GM10248 (cell line): ENCODE measurements at regions not wholly inside any gene's neighbourhood (a gene's known extent, or its start where the extent isn't known, plus 50 kb on each side); places are given as distances from the start of the nearest gene placed in this dataset.

Source experiments
- CTCF ChIA-PET: fragments of 300-600 bp; sonication (Branson Sonifier 250); formaldehyde crosslinking; extraction: SDS; loops from one replicate; lab custom pipeline; 2021; ENCODE audit warnings: antibody characterized with exemption; lab: Yijun Ruan, JAX
- POLR2A ChIA-PET: fragments of 350-650 bp; sonication (Branson Sonifier 250); formaldehyde crosslinking; extraction: SDS; loops from one replicate; lab custom pipeline; 2020; ENCODE audit warnings: antibody characterized with exemption; lab: Yijun Ruan, JAX
- DNase-seq: peaks from one replicate; pipeline ENCODE4 v3.0.0; 2012; ENCODE audit errors: extremely low spot score
- CTCF ChIP-seq: IDR thresholded peaks from 2 replicates; pipeline ENCODE4 v1.5.1; 2012; ENCODE audit warnings: mild to moderate bottlenecking, low read depth; ENCODE audit errors: extremely low read depth, missing control alignments, control extremely low read depth

- POLR2A ChIA-PET = no interaction called here
- TF ChIP-seq CTCF = no peak
- no peak for DNase-seq
- CTCF ChIA-PET = interaction anchor here (1.2 kb wide), 1 partner anchor 854 kb away, joined by 3 read pairs; no protein-coding TSS in a partner anchor
Observed at GRCh38 chr3:152756807-152757206, 78.1 kb upstream of the P2RY1 start.

GRCh38 chr3:152760024-152760563 is 74.8 kb upstream of the P2RY1 start:
- CTCF ChIA-PET = interaction anchor here (1.3 to 1.9 kb wide), 6 partner anchors 10 to 253 kb away, joined by 3 to 10 read pairs (median 4); no protein-coding TSS in a partner anchor
- TF ChIP-seq CTCF = no peak
- DNase-seq = no peak

GRCh38 chr3:152760591-152760990 is 74.3 kb upstream of the P2RY1 start:
- TF ChIP-seq CTCF = no peak
- POLR2A ChIA-PET = no interaction called here
- DNase-seq = no peak
- CTCF ChIA-PET = interaction anchor here (1.3 to 1.9 kb wide), 5 partner anchors 9 to 254 kb away, joined by 3 to 10 read pairs (median 4); no protein-coding TSS in a partner anchor

More at GRCh38 chr3:152760024-152760563, 74.8 kb upstream of the P2RY1 start:
- POLR2A ChIA-PET = no interaction called here

GRCh38 chr3:152768478-152768877 is 66.5 kb upstream of the P2RY1 start:
- DNase-seq = no peak
- ChIA-PET CTCF (no interaction called here), POLR2A (no interaction called here)
- TF ChIP-seq CTCF = no peak

GRCh38 chr3:152769523-152769922 is 65.4 kb upstream of the P2RY1 start:
- DNase-seq = peak; percentile 18
- ChIA-PET CTCF (interaction anchor here (1.9 kb wide), 1 partner anchor 9 kb away, joined by 10 read pairs; no protein-coding TSS in a partner anchor), POLR2A (no interaction called here)
- TF ChIP-seq CTCF = no peak

- ChIA-PET CTCF (interaction anchor here (1.9 kb wide), 1 partner anchor 10 kb away, joined by 10 read pairs; no protein-coding TSS in a partner anchor), POLR2A (no interaction called here)
- TF ChIP-seq CTCF = no peak
Observed at GRCh38 chr3:152770296-152770695, 64.6 kb upstream of the P2RY1 start.

More at GRCh38 chr3:152770296-152770695, 64.6 kb upstream of the P2RY1 start:
- no peak for DNase-seq
